GM18951 (cell line): ENCODE measurements at regions not wholly inside any gene's neighbourhood (a gene's known extent, or its start where the extent isn't known, plus 50 kb on each side); places are given as distances from the start of the nearest gene placed in this dataset.

ENCODE experiments used
- POLR2A ChIP-seq: IDR thresholded peaks from 4 replicates; pipeline ENCODE4 v1.6.1; 2011; ENCODE audit warnings: mild to moderate bottlenecking; ENCODE audit not compliant: insufficient read length, insufficient read depth; ENCODE audit errors: extremely low read depth
- in situ Hi-C: fragments of 300-500 bp; cut with MboI; formaldehyde crosslinking; loops from one replicate; pipeline ENCODE4 v1.12.0; 2022; ENCODE audit warnings: low sequenced_read_pairs, mixed read lengths, inconsistent platforms; ENCODE audit not compliant: unreplicated experiment

- TF ChIP-seq POLR2A: no peak
- in situ Hi-C loops: no loop called here
Observed at GRCh38 chr15:59953392-59953883, 50.7 kb upstream of the FOXB1 start.

GRCh38 chr15:59952960-59953359, 51.2 kb upstream of the FOXB1 start:
- TF ChIP-seq POLR2A: no peak
- in situ Hi-C loops: no loop called here

GRCh38 chr15:59950603-59951388, 53.3 kb upstream of the FOXB1 start:
- TF ChIP-seq POLR2A: no peak
- in situ Hi-C loops: no loop called here

GRCh38 chr15:59948924-59949613, 55.0 kb upstream of the FOXB1 start:
- in situ Hi-C loops: no loop called here
- TF ChIP-seq POLR2A: no peak

- in situ Hi-C loops: no loop called here
- TF ChIP-seq POLR2A: no peak
Observed at GRCh38 chr15:59946084-59946483, 58.0 kb upstream of the FOXB1 start.

GRCh38 chr15:59945036-59945435, 59.1 kb upstream of the FOXB1 start:
- in situ Hi-C loops: no loop called here
- TF ChIP-seq POLR2A: no peak

- in situ Hi-C loops: no loop called here
- TF ChIP-seq POLR2A: no peak
Observed at GRCh38 chr15:59941612-59942011, 62.5 kb upstream of the FOXB1 start.

GRCh38 chr15:59940928-59941327, 63.2 kb upstream of the FOXB1 start:
- no peak for TF ChIP-seq POLR2A
- in situ Hi-C loops: no loop called here

GRCh38 chr15:59940456-59940855, 63.7 kb upstream of the FOXB1 start:
- in situ Hi-C loops: no loop called here
- no peak for TF ChIP-seq POLR2A

- in situ Hi-C loops: no loop called here
- no peak for TF ChIP-seq POLR2A
Observed at GRCh38 chr15:59936741-59937140, 67.4 kb upstream of the FOXB1 start.

- no peak for TF ChIP-seq POLR2A
- in situ Hi-C loops: no loop called here
Observed at GRCh38 chr15:59933607-59934006, 70.5 kb upstream of the FOXB1 start.

GRCh38 chr15:59931646-59932261, 72.4 kb upstream of the FOXB1 start:
- in situ Hi-C loops: no loop called here
- no peak for TF ChIP-seq POLR2A

GRCh38 chr15:59924812-59925522, 79.1 kb upstream of the FOXB1 start:
- in situ Hi-C loops: no loop called here
- no peak for TF ChIP-seq POLR2A
